Posterior cingulate gyrus (tissue), 11 donors: ENCODE measurements at regions not wholly inside any gene's neighbourhood (a gene's known extent, or its start where the extent isn't known, plus 50 kb on each side); places are given as distances from the start of the nearest gene placed in this dataset.

Source experiments
- DNase-seq, 10 donors: peaks; one replicate each; pipeline versions ENCODE4 v3.0.0 to v3.0.0-alpha.2; 2020 to 2021; ENCODE audit warnings: mixed read lengths in 3 of 10
- intact Hi-C: fragments of 100-400 bp; cut with DNase I; formaldehyde crosslinking; loops from one replicate; pipeline ENCODE4 v1.15.1; 2023

DNA sequence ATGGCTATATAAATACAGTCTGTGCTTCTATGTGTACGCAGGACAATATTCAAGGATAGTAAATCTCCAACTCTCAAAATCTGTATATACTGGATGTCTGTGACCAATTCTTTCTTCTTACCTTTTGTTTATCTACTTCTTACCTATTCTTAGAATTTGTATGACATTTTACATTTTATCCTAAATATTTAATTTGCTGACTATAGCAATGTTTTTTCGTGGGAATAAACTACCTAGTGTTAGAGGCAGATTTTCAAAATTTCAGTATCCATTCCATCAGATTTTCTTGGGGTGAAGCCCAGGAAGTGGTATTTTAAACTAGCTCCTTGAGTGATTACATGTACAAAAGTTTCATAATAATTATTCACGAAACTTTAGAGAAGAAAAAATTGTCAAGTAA lies 334.5 kb upstream of the BCHE start:
- DNase-seq, result no peak
- intact Hi-C loops, result no loop called here

DNA sequence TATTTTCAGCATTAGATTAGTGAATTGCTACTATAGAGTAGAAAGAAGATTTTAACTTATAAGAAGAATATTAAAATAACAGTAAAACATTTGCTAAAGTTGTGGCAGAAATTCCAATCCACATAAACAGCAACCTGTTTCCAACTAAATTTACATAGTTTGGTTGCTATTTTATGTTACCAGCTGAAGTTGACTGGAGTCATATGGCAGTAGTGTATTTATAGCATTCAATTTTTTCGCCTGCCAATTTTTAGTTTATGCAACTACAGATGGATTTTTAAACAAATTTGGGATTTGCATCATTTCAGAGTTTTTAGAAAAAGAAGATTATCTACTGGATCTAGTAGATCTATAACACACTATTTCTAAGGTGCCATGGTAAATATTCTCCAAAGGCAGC lies 332.5 kb upstream of the BCHE start:
- no peak for DNase-seq
- intact Hi-C loops, result no loop called here

DNA sequence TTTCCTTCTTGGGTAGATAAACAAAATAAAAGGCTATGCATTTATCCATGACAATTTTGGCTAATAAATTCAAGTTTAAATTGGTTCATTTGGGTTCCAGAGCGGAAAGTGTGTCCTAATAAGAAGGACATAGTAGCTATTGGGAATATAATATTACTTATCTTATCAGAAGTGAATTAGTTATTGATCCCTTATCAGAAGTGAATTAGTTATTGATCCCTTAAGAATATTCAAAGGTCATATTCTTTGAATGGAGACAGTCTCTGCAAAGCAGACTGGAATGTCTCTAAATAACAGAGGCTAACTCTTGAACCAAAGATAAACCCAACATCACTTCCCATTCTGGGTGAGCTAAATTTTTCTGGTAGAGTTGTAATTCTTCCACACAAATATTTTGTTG lies 290.7 kb upstream of the BCHE start:
- DNase-seq, result no peak
- intact Hi-C loops, result no loop called here

DNA sequence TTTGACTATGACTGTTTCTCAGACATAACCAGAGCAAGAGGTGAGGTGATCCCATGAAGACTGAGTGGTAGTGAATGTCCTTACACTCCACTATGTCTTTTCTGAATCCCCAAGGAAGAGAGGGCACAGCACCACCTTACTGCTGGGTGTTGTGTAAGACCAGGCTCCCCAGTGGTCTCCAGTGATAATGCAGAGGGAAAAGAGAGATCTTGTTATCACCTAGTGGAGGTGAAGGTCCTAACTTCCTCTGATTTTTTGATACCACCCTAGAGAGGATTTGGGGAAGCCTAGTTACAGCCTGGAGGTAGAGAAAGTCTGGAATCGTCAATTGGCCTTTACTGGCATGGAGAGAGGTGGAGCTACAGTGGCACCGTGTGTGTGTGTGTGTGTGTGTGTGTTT lies 288.0 kb upstream of the BCHE start:
- intact Hi-C loops, result no loop called here
- no peak for DNase-seq

DNA sequence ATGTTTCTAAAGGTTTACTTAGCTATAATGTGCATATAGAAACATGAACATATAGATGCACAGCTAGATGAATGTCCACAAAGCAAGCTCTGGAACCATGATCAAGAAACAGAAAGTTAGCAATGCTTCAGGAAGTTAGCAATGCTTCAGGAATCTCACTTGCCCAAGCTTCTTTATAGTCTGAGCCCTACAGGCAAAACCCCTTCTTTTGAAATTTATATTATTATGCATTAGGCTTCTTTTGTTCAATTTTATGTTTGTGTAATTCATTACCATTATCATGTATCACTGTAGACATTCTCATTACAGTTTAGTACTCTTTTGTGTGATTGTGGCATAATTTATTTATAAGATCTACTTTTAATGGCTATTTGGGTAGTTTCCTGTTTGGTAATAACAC lies 286.4 kb upstream of the BCHE start:
- DNase-seq, result no peak
- intact Hi-C loops, result no loop called here

DNA sequence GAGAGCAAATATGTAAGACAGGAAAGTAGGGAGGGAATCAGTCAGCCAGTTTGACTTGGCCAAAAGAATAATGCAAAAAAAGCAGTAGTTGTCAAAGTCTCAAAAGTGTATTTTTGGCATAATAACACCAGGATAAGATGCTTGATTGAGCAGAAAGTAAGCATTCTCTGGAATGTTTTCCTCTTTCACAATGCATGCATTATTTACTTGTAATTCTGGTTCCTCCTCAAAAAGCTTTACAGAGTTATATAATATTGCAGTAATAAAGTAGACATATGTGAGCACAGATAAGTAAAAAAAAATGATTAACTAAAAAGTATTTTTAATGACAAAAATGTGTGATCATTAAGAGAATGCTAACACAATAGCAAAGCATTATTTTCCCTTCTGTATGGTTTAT lies 285.9 kb upstream of the BCHE start:
- intact Hi-C loops, result no loop called here

DNA sequence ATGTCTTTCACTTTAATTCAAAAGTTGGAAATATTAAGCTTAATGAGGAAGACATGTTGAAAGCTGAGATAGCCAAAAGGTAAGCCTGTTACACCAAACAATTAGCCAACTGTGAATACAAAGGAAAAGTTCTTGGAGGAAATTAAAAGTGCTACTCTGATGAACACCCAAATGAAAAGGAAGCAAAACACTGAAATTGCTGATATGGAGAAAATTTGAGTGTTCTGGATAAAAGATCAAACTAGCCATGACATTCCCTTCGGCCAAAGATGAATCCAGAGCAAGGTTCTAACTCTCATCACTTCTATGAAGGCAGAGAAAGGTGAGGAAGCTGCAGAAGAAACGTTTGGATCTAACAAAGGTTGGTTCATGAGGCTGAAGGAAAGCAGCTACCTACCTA lies 280.8 kb upstream of the BCHE start:
- intact Hi-C loops, result no loop called here

More for the DNA sequence above, 285.9 kb upstream of the BCHE start:
- no peak for DNase-seq

DNA sequence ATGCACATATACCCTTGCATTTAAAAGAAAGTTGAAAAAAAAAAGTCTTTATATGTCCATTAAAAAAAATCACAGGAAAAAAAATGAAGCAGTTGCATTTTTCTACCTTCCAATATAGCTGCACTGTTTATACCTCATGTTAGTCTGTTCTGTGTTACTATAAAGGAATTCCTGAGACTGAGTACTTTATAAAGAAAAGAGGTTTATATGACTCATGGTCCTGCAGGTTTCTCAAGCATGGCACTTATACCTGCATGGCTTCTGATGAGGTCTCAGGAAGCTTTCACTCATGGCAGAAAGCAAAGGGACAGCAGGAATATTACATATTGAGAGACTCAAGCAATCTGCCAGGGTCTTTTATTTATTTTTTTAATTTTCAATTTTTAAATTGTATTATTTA lies 277.2 kb upstream of the BCHE start:
- DNase-seq, result no peak
- intact Hi-C loops, result no loop called here

More for the DNA sequence above, 280.8 kb upstream of the BCHE start:
- no peak for DNase-seq

DNA sequence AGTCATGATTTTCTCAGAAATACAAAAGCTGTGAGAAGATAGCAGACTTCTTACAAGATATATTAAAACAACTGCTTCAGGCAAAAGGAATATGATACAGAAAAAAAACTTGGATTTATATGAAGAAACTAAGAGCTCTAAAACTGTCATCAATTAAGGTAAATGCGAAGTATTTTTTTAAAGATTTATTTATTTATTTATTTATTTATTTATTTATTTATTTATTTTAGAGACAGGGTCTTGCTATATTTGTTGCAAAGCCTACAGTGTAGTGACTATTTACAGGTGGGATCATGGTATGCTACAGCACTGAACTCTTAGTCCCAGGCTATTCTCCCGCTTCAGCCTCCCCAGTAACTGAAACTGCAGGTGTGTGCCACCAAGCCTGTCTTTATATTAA lies 274.3 kb upstream of the BCHE start:
- intact Hi-C loops, result no loop called here
- no peak for DNase-seq

DNA sequence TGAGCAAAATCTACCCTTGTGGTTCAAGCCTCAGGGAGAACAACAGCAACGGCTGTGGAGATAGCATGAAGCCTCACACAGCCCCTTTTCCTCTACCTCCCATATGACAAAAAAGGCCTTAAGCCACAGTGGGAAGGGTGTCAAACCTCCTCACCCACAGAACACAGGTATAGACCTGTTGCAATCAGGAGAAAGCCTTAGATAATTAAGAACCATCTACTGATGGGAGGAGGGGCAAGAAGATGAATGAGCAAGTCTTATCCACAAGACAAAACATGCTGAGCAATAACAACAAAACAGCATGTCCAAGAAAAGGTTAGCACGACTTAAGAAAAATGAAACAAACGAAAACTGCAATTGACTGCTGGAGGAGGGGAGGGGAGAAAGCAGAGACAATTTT lies 272.9 kb upstream of the BCHE start:
- no peak for DNase-seq
- intact Hi-C loops, result no loop called here

DNA sequence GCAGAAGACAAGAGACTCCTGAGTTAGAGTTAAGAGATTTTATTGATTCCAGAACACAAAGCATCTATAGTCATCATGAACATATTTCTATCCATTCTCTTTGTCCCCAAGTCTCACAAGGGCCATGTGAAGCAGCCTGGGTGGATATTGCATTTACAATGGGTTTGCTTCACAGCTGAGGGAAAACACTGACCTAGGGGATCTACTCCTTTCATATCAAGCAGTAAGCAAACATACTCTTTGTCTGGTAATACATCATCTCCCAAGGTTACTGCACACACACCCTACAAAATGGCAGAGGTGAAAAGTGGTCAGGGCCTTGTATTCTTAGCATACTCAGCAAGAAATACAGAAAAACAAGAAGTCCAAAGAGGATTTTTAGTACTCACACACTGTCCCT lies 267.7 kb upstream of the BCHE start:
- no peak for DNase-seq
- intact Hi-C loops, result no loop called here

DNA sequence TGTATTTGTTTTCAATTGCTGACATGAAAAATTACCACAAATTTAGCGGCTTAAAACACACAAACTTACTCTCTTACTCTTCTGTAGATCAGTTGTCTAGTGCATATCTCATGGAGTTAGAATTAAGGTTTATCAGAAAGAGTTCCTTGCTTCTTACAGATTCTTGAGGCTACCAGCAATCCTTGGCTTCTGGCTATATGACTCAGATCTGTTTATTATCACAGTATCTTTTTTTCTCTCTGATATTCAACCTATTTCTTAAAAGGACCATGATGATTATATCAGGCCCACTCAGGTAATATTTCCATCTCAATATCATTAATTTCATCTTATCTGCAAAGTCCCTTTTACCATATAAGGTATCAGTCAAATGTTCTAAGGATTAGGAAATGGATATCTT lies 263.5 kb upstream of the BCHE start:
- intact Hi-C loops, result no loop called here
- DNase-seq, result no peak

DNA sequence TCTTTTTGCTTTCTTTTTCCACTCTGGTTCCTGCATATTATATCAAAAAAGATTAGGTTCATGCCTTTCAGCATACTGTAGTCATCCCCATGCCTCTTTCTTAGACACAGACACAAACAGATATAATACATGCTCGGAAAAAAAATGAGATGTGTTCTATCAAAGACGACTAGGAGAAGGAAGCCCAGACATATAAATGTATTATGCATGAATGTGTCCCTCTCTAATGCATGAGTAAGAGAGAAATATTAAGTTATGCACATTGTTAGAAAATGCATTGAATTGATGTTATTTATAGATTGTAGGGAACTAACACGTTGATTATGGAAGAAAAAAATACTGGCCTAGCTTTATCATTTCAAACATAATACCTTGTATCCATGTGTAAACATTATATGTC lies 252.4 kb upstream of the BCHE start:
- DNase-seq, result no peak
- intact Hi-C loops, result no loop called here

DNA sequence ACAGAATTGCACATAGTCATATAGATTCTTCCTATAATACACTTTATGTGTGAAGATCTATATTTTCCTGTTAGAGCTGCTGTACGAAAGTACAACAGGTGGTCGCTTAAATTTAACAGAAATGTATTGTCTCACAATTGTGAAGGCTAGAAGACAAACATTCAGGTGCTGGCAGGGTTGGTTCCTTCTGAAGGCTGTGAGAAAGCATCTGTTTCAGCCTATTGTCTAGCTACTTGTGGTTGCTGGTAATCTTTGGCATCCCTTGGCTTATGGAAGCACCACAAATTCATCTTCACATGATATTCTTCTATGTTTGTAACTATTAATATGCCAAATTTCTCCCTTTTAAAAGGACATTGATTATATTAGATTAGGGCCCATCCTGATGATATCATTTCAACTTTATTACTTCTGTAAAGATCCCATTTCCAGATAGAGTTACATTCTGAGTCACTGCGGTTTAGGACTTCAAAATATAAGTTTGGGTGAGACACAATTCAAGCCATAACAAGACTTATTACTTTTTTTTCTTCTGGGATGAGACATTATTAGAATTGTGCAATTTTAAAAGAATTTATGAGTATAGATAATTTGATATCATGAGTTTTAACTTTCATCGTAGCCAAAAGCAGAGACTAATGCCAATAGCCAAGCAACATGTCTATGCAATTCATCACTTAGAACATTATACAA lies 248.1 kb upstream of the BCHE start:
- no peak for DNase-seq
- intact Hi-C loops, result no loop called here

DNA sequence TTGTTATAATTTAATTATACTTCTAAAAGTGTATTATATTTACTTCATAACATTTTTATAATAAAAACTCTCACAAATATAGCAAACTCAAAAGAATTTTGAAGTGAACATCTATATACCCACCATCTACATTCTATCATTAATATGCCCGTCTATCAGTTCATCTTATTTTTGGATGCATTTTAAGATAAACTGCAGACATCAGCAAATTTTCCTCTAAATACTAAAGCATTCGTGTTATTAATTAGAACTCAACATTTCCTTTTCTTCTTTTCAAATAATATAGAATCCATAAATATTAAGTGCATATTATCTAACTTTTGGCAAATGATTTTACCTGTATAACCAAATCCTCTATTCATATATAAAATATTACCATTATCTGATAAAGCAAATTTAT lies 242.9 kb upstream of the BCHE start:
- DNase-seq, result no peak
- intact Hi-C loops, result no loop called here

DNA sequence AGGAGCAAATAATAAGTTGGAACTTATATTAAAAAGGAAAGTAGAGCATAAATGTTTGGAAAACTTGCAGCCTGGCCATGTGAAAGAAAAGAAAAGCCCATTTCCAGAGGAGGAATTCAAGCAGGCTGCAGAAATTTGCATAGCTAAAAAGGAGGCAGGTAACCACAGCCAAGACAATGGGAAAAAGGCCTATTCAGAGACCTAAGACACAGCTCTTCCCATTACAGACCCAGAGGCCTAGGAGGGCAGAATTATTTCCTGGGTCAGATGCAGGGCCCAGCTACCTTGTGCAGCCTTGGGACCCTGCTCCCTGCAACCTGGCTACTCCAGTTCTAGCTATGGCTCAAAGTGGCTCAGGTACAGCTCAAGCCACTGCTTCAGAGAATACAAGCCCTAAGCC lies 234.6 kb upstream of the BCHE start:
- DNase-seq, result no peak
- intact Hi-C loops, result no loop called here

DNA sequence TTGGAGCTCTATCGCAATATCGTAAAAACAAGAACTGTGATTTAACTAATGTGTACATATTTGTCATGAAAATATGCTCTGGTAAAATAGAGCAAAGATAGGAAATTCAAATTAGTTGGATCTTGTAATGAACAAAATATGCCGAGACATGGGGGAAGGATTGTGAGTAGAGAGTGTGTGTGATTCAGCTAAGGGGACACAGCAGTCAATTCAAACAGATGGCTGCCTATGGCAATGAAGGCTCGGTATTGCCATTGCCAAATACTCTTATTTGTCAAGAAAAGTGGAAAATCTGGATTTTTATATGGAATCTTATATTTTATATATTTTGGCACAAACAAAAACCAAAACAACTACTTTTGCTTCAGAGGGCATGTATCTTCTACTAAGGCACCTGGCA lies 227.3 kb upstream of the BCHE start:
- intact Hi-C loops, result no loop called here
- no peak for DNase-seq

DNA sequence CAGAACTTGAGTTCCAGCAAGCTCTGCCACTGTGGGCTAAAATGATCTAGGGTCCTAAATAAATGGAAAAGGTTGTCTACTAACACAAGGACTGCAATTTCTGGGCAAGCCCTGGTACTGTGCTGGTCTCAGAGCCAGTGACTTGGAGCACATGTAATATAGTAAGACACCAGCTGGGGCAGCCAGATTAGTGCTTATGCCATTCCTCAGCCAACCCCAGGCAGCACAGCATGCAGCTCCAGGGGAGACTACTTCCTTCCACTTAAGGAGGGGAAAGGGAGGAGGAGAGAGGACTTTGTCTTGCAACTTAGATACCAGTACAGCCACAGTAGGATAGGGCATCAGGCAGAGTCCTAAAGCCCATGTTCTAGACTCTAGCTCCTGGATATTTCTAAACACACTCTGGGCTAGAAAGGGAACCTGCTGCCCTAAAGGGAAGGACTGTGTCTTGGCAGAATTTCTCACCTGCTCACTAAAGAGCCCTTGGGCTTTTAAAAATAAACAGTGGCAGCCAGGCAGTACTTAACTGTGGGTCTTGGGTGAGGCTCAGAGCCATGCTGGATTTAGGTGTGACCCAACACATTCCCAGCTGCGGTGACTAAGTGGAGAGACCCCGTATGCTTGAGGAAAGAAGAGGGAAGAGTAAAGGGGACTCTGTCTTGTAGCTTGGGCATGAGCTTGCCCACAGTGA lies 223.7 kb upstream of the BCHE start:
- intact Hi-C loops, result no loop called here
- DNase-seq, result no peak

DNA sequence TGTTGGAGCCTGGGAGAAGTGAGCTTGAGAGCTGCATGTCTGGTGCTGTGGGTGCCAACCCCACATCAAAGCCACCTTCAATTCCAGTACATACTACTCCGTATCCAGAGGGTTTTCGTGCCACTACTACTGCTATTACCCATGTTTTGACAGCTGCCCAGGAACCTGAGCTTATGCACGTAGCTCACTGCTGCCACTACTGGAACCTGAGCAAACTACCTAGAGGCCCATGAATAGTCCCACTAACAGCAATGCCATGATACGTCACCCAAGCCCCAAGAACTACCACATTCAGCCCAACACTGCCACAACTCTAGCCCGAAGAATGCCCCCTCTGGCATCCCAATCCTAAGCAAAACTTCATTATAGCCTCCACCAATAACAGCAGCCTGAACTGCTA lies 215.2 kb upstream of the BCHE start:
- intact Hi-C loops, result no loop called here
- DNase-seq, result no peak

DNA sequence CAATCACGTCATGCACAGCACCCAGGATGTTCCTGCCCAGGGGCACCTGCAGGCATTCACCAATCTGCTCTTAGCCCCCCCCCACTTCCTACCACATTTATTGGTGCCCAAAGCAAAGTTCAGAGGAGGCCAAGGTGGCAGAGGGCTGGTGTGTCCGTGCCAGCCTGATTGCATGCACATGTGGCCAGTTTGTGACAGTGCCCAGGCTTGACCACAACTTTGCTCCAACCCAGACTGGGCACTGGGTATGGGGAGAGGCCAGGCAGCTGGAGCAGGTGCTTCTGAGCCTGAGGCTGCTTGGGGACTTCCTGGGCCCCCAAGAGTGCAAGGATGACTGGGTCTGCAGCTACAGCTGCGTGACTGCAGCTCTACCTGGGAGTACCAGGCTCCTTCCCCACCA lies 192.3 kb upstream of the BCHE start:
- intact Hi-C loops, result no loop called here
- peak in 2 of 10 donors; percentile 54 to 60 for DNase-seq

DNA sequence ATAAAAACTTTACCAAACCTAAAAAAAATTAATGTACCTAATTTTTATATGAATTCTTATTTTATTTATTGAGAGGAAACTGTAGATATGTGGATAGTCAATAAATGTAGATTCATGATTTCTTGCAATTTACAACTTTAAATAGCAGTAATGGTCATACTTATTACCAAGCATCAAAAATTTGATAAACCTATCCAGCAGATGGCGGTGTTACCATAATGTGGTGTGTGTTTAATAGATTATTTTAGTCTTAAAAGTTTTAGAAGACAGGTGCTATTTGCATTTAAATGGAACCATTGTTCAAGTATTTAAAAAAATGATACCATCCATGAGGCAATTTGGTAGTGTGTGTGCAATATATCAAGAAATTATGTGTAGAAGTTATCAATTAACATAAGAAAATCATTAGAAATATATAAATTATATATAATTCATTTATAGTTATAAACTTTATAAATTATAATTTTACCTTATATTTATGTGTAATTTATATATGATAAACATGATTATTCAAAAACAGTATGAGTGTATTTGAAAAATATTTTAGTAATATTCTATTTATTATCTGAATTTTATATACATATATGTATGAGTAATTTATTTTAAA lies 176.0 kb upstream of the BCHE start:
- DNase-seq, result no peak
- intact Hi-C loops, result no loop called here

DNA sequence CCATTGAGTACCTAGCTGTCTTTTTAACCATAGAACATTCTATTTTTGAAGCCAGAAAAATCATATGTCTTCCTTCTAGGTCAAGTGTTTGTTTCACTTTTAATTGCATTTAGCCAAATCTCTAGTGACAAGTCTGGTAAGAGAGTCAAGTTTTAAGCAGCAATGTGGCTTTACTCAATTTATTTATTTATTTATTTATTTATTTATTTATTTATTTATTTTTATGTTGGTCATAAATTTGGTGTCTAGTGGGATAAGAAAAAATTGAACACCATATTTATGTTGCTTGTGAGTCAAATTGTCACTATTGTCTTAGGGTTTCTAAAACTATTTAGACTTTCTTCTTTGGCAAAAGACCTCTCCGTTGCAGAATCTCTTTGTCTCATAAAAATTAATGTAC lies 174.5 kb upstream of the BCHE start:
- DNase-seq, result no peak
- intact Hi-C loops, result no loop called here
